HUDEP-2 (cell line): ENCODE measurements at regions not wholly inside any gene's neighbourhood (a gene's known extent, or its start where the extent isn't known, plus 50 kb on each side); places are given as distances from the start of the nearest gene placed in this dataset.
"Not testable (repeated sequence)": the region's sequence is repeated elsewhere in the genome, so short reads cannot be mapped to it uniquely, and the experiment has no call there.

ENCODE experiments used
- DNase-seq, 76 experiments: peaks; one replicate each; lab custom pipeline; 2025; ENCODE audit not compliant: unreplicated experiment in 76 of 76; lab: John Stamatoyannopoulos, UW

DNA sequence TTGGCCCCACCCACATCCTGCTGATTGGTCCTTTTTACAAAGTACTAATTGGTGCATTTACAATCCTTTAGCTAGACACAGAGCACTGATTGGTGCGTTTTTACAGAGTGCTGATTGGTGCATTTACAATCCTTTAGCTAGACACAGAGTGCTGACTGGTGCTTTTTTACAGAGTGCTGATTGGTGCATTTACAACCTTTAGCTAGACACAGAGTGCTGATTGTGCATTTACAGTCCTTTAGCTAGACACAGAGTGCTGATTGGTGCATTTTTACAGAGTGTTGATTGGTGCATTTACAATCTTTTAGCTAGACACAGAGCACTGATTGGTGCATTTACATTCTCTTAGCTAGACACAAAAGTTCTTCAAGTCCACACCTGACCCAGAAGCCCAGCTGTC, 144.2 kb upstream of the XIRP2 start:
- not testable (repeated sequence) for DNase-seq

DNA sequence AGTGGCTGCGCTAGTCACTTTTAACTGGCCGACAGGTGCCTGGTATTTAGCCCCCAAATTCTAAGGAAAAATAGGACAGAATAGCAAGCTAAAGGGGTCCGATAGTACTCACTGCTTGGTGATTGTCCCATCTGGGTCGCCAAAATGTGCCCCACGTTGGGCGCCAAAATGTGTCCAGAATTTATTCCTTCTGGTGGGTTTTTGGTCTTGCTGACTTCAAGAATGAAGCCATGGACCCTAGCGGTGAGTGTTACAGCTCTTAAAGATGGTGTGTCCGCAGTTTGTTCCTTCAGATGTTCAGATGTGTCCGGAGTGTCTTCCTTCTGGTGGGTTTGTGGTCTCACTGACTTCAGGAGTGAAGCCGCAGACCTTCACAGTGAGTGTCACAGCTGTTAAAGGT, 144.8 kb upstream of the XIRP2 start:
- DNase-seq = not testable (repeated sequence)

DNA sequence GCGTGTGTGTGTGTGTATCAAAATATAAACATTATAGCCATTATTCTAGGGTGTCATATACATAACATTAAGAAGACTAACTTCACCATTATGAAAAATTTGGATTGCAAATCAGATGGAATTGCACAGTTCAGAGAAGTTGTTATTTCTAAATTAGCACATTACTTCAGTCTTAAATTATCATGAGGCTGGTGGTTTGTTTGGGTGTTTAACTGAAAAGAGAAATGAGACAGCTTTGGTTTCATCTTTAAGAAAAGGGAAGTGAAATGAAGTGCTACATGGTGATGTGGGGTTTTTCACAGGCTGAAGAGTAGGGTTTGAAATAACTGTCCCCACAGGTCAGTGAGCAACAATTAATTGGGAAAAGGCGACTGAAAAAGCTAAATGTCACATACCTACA, 161.2 kb upstream of the XIRP2 start:
- no peak for DNase-seq

DNA sequence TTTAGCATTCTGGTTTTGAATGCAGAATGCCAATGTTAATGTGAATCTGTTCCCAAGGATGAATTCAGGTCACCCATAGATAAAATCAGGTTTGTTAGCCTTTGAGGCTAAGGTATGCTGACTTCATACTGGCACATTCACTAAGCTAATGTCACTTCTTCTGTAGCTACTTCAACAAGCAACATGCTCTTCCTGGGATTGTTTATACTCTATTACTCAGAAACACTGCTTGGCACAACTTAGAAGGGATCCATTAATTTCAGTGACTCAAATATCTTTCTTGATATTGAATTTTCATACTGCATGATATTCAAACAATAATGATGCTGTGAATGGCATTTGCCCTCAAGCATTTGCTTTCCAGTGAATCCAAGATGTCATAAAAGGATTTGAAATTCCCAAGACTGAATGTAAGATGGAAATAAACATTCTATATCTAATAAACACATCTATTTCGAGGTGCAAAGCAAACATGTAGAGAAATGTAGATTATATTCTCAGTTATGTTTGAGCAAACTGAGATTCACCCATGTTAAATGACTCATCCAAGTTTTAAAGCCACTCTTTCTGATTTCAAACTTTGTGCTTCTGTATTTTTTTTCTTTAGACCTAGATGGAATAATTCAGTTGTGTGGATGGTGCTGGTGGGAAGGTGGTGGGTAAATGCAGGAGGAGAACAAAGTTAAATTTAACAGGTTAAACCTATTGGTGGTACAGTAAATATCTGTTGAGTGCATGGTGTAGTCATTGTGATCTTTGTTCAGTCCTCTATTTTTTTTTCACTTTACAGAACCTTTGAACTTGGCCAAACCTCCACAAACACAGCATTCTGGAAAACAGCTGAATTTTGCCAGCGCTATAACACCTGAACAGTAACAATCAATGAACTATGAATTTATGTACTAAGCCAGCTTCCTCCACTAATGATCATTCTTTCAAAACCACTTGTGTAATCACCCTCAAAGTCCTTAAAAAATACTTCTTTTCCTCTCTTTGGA, 162.1 kb upstream of the XIRP2 start:
- DNase-seq = no peak

DNA sequence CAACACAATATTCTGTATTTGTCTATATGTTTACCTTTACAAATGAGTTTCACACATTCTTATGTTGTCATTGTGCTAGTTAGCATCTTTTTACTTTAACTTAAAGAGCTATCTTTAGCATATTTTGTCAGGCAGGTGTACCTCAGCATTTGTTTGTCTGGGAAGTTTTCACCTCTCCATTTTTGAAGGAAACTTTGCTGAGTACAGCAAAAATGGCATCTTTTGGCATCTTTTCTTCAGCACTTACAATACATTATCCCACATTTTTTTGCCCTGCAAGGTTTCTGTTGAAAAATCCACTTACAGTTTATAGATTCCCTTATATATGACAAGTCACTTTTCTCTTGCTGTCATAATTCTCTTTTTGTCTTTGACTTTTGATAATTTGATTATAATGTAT, 171.3 kb upstream of the XIRP2 start:
- no peak for DNase-seq

DNA sequence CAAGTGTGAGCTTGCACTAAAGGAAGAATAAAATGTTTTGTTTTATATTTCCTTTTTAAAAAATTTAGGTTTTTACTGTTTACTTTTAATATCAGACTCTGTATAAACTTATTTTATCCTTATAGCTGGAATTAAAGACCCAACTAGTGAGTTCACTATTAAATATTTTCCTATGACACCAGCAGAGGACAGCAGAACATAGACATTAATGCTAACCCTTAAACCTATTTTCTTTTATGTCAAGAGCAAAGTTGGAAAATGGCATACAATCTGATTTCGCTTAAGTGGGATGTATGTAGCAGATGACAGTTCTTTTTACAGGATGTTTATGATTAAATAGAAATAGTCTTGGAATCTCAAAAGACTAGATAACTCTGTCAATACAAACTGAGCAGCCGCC, 188.2 kb upstream of the XIRP2 start:
- no peak for DNase-seq

DNA sequence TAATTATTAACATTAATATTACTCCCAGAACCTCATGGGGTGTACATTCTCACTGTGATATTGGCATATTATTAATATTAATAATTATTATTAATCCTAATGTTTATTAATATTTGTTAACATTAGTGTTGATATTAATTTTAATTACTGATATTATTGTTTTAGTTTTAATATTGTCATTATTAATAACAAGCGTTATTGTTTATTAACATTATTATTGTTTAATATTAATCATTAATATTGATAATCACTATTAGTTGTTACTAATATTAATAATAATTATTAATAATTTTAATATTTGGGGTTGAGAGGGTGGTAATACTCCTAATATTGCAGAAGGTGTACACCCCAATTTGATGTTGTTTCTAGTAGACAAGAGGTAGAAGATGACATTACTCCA, 193.1 kb upstream of the XIRP2 start:
- DNase-seq = no peak

DNA sequence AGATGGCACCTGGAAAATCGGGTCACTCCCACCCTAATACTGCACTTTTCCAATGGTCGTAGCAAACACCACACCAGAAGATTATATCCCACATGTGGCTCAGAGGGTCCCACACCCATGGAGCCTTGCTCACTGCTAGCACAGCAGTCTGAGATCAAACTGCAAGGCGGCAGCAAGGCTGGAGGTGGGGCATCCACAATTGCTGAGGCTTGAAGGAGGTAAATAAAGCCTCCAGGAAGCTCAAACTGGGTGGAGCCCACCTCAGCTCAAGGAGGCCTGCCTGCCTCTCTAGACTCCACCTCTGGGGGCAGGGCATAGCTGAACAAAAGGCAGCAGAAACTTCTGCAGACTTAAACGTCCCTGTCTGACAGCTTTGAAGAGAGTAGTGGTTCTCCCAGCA, 192.0 kb upstream of the SCN7A start:
- DNase-seq = not testable (repeated sequence)

DNA sequence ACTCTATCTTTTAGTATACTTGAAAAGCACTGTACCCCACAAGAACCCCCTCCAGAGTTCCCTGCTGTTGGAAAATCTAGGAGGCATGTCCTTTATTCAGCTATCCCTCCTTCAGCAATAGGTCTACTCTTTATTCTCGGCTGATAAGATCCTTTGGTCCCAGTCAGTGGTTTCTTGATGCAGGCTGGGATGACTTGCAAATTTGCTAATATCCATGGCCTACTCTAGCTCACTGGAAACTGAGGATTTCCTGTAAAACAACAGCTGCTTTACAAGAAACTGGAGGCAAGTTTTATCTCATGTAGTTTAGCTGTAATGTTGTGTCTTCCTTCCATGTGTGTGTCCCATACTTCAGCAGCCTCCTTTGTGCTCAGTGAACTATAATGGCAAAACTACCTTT, 183.9 kb upstream of the SCN7A start:
- no peak for DNase-seq

DNA sequence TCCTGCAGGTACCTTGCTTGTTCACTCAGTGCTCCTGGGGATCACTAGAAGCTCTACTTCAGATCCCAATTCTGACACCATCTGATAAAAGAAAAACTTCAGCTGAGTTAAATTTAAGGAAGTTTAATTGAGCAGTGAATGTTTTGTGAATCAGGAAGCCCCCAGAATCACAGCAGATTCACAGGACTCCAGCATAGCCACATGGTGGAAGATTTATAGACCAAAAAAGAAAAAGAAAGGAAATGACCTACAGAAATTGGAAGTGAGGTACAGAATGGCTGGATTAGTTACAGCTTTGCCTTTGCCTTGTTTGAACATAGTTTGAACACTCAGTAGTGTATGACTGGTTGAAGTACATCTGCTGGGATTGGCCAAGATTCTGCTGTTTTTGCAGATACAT, 182.7 kb upstream of the SCN7A start:
- DNase-seq = no peak

DNA sequence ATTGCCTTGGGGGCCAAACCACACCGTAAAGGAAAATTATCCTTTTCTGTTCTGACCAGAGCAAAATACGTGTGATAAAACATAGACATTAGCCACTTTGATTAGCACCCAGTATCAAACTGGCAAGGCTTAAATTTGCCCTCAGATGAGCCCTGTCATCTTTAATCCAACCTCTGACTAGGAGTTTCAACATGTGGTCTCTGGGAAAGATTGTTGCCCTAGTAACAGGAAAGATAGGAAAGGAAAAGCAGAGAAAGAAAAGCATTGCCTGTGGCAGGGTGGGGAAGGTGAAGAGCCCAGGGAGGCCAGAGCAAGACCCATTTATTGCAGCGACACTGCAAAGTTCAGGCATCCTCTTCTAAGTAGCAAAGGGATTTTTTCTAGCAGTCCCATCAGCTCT, 181.5 kb upstream of the SCN7A start:
- no peak for DNase-seq

DNA sequence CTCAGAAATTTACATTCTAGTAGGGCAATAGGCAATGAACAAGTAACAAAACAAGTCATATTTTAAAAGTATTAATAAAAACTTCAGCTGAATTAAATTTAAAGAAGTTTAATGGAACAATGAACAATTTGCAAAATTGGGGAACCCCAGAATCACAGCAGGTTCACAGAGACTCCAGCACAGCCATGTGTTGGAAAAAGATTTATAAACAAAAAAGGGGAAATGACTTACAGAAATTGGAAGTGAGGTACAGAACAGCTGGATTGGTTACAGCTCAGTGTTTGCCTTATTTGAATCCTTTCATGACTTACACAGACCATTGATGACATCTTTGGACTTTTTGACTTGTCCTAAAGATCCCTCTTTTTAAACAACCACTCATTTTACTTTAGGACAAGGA, 179.9 kb upstream of the SCN7A start:
- DNase-seq = no peak

DNA sequence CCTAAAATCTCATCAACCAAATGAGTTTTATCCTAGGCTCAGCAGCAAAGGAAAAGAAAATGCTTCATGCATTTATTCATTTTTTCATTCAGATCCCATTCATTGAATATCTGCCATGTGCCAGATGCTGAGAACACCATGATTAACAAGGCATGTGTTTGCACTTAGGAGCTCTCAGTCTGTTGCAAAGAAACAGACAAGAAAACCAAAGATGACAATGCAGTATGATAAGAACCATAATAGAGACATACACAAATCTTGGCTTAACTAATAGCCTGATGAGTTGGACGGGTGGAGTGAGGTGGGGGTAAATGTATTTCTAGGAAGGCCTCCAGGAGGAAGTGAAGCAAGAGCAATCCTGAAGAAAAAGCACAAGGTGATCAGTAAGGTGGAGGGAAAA, 177.8 kb upstream of the SCN7A start:
- DNase-seq = no peak

DNA sequence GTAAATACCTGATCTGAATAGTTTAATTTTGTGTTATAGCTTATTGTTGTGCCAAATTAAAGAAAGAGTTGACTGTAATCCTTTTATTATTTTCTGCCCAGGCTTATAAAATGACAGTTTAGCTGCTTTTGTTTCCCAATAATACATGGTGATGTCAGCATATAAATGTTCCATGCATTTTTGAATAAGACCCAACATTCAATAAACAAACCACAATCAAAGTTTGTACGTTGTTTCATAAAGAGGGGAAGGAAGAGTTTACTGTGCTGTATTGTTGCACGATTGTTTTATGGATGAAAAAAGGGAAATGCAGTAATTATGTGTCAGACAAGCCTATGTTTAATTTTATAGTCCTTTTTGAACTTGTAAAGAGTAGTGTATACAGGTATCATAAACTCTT, 177.2 kb upstream of the SCN7A start:
- no peak for DNase-seq

DNA sequence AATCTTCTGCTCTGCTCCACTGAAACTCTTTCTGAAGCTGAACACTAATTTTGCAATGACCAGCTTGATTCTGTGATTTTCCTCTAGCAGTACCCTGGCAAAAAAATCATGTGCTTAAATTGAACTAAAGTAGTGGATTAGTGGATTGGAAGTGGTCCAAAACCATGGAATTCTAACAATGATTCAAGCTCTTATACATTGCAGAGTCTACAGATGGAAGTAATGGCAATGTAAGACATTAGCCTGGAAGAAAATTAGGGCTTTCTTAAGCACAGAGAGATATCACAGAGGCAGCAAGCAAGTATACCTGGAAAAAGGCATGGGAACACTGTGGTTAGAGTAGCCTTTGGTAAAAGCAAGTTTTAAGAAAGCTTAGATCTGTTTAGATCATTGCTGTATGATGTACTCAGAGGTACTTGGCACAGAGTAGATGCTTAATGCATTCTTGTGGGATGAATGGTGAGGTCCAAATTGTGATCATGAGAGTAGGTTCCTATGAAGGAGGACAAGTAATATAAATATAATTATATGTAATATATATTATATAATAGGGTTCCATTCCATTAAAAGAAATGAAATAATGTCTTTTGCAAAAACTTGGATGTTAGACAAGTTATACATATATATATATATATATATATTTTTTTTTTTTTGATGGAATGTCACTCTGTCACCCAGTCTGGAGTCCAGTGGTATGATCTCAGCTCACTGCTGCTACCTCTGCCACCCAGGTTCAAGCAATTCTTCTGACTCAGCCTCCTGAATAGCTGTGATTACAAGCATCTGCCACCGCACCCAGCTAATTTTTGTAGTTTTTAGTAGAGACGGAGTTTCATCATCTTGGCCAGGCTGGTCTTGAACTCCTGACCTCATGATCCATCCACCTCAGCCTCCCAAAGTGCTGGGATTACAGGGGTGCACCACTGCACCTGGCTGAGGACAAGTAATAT, 172.2 kb upstream of the SCN7A start:
- no peak for DNase-seq

DNA sequence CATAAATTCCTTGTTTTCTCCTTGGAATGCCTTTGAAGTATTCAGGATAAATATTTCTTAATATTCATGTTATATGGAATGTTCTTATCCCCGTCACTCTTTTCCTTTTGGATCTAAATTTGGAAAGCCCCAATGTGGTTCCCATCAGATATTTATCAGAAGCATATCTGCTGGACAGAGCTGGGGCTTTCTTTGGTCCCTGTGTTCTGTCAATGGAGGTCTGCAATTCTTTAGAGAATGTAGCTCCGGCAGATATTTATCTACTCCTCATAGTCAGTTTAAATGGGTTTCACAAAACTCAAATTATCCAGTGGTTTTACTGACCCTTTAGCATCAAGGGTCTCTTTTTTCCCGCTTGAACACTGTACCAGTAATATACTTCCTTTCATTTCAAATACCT, 167.8 kb upstream of the SCN7A start:
- no peak for DNase-seq

DNA sequence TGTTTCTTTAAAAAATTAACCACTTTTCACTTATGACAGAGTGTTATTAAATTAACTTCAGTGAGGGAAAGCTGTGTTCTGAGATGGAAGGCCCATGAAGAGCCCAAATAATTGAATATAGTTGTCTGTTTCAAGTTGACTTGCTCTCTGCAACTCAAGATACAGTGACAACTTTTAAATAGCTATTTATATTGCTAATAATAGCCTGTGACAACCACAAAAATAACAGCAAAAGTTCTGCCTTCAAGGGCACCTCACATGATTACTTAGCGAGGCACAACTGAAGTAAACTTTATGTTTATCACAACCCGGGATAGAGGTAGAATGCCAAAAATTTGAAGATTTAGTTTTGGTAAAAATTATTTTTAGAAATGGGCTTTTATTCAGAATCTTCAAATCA, 167.3 kb upstream of the SCN7A start:
- no peak for DNase-seq

DNA sequence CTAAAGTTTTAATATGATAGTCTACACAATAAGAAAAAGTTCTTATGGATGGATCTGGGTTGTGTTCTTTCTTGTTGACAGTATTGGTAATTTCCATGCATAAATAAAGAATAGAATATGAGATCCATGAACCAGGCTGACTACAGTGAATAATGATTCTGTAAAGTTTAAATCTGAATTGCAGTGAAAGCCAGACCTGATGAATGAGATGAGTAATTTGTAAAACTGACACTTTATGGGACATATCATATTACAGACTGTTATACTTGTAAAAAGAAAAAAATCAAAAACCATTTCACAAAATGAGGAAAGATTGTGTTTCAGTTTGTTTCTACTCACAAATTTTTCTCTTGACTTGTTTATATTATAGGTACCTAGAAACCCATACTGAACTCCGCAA, 164.9 kb upstream of the SCN7A start:
- no peak for DNase-seq

DNA sequence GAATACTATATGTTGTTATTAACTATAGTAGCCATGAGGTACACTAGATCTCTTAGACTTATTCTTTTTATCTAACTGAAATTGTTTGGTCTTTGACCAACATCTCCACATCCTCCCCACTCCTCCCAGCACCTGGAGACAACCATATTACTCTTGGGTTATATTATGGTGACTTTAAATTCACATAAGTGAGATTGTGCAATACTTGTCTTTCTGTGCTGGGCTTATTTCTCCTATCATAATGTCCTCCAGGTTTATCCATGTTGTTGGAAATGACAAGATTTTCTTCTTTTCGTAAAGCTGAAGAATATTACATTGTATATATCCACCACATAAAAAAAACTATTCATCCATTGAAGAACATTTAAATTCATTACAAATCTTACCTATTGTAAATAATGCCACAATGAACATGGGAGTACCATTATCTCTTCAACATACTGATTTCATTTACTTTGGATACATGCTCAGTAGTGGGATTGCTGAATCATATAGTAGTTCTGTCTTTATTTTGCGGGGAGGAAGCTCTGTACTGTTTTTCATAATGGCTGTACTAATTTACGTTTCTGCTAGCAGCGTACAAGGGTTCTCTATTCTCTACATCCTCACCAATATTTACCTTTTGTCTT, 159.2 kb upstream of the SCN7A start:
- DNase-seq = no peak

DNA sequence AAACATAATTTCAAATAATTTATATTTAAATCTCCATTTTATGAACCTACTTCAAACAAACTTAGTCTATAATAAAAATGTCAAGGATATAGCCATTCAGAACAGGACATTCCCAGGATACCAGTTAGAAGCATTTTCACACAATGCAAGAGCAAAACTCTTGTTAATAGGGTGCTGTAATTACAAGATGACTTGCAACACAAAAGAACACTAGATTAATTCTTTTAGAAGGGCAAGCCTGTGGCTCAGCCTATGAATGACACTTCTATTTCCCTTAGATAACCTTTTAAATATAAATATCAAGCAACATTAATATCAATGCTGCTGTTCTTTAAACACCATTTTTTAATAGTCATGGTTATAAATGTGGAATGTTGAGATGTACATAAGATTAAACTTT, 157.9 kb upstream of the SCN7A start:
- no peak for DNase-seq

DNA sequence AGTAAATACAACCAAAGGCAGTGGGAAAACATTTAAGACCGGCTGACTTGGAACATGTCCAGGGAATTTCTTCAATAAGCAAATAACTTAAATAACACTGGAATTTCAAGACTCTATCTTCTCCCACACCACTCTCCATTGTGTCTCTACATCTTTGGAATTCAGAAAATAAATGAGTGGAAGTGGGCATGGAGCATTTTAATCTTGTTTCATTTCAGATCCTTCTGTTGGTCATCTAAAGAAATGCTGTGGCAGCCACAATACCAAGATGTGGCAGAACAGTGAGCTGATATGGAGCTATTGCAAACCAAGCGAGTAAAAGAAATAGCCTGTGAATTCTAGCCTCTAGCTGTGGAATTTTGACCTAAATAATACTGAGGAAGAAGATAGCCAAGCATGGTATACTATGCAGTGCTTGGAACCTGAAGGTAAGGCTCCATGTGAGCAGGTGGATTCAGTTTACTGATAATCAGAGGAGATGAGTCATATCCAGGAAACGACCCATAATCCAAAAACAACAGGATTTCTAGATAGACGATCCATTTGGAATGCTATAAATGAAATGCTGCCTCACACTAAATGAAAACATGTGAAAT, 157.1 kb upstream of the SCN7A start:
- DNase-seq = no peak
